Heart right ventricle (tissue), 16 donors: ENCODE measurements at regions not wholly inside any gene's neighbourhood (a gene's known extent, or its start where the extent isn't known, plus 50 kb on each side); places are given as distances from the start of the nearest gene placed in this dataset.

Source experiments
- ATAC-seq, 8 donors: fragments of 200-7000 bp; cut with Tn5 transposase; one replicate each; pipeline ENCODE4 v1.9.1; 2020; ENCODE audit warnings: mild to moderate bottlenecking in 8 of 8, moderate library complexity in 8 of 8, moderate number of reproducible peaks in 1 of 8
- DNase-seq, 2 donors: peaks; one replicate each; pipeline ENCODE4 v3.0.0-alpha.2; 2020
- H3K27ac ChIP-seq, 10 donors: fragments of 200-600 bp; sonication (generic) in 2 of 10; one replicate each; pipeline versions ENCODE4 v1.5.0 to v1.8.0; 2020 to 2022; ENCODE audit warnings: mild to moderate bottlenecking in 3 of 10
- H3K27me3 ChIP-seq, 7 donors: fragments of 200-600 bp; one replicate each; pipeline ENCODE4 v1.8.0; 2021 to 2022; ENCODE audit warnings: mild to moderate bottlenecking in 2 of 7
- H3K36me3 ChIP-seq, 9 donors: fragments of 200-600 bp; sonication (generic) in 1 of 9; one replicate each; pipeline versions ENCODE4 v1.5.0 to v1.8.0; 2020 to 2022; ENCODE audit warnings: mild to moderate bottlenecking in 2 of 9
- H3K4me1 ChIP-seq, 9 donors: fragments of 200-600 bp; sonication (generic) in 1 of 9; one replicate each; pipeline versions ENCODE4 v1.5.0 to v1.8.0; 2020 to 2022; ENCODE audit warnings: mild to moderate bottlenecking in 4 of 9
- H3K4me3 ChIP-seq, 10 donors: fragments of 200-600 bp; sonication (generic) in 2 of 10; one replicate each; pipeline versions ENCODE4 v1.5.0 to v1.8.0; 2020 to 2022; ENCODE audit warnings: mild to moderate bottlenecking in 7 of 10, moderate library complexity in 2 of 10
- H3K9me3 ChIP-seq, 11 donors: fragments of 200-600 bp in 10 of 11; sonication (generic) in 2 of 11; one replicate each; pipeline versions ENCODE4 v1.5.0 to v1.8.0; 2013 to 2022; ENCODE audit warnings: mild to moderate bottlenecking in 2 of 11, control low read depth in 1 of 11, moderate library complexity in 1 of 11
- WGBS, 2 donors: extraction: QIAGEN DNeasy Blood & Tissue Kit; methylation state at CpG; one replicate each; pipeline ENCODE4 v1.1.7; 2013; ENCODE audit warnings: inconsistent platforms in 1 of 2; 5-methylcytosine and 5-hydroxymethylcytosine counted together
- intact Hi-C, 10 donors: fragments of 100-400 bp; cut with DNase I; formaldehyde crosslinking; loops; one replicate each; pipeline versions ENCODE4 v1.11.1 to v1.14.2; 2022
- TF ChIP-seq, protein P1 (sequence below), 9 donors: fragments of 200-600 bp; sonication (generic) in 2 of 9; IDR thresholded peaks; one replicate each; pipeline versions ENCODE4 v1.5.0 to v1.8.0; 2021 to 2022; ENCODE audit warnings: antibody characterized with exemption in 9 of 9, mild to moderate bottlenecking in 5 of 9, moderate library complexity in 1 of 9
- donor health status: Arrhythmogenic right ventricular cardiomyopathy.
- donor health status: ischemic (EF 13 %, LVEDD 7.1; RV severe dilation, severe dysfunction).
- donor health status: healthy with polysubstance abuse.
- donor health status: DM: no; HTN: yes; CAD: no.
- donor health status: DM: no; HTN: no; CAD: no.
- donor health status: ischemic (EF 25% LVEDD 6.9; RV normal size, moderate dysfunction).
- donor health status: ischemic (EF 25% LVEDD 5.7; RV mildly dilated, moderate dysfunction).
- donor health status: healthy.
- donor health status: DM: yes; HTN: yes; CAD: no.
- donor health status: Ischemic cardiomyopathy.
- donor health status: ischemic (EF 35%, LVEDD 5.7; RV mildly dilated, moderate dysfunction).
- donor health status: nonischemic (EF 11% LVEDD 7.7; RV severe dilation, severe dysfunction).
- donor health status: DM: yes; HTN: yes; CAD: no.
- donor health status: PGD.
- donor health status: ischemic (EF 29% LVEDD 5.4; RV normal size, mild dysfunction).
- donor health status: nonischemic (EF 23%, LVEDD 6.1; RV moderate dilation, normal function).

DNA sequence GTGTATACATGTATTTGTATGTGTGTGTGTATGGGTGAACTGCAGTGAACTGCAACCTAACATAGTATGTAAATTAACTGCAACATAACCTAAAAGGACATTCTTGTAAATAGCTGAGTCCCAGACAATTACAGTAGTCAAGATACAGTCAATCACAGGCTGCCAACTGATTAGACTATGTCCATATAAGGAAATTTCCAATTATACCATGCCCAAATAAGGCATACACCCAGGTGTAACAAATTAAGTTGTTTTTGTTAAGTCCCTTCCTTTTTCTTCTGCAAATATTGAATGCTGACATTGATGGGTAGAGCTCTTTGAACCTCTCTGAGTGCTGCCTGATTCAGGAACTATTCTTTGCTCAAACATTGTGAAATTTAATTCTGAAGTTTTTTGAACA lies 594.6 kb upstream of the FAM174A start:
- DNase-seq (no peak), ATAC-seq (no peak)
- Histone ChIP-seq H3K27ac (no peak overlapping the region), H3K36me3 (no peaks in the 10 kb centered on the region), H3K4me1 (no peaks in the 10 kb centered on the region), H3K4me3 (no peak overlapping the region), H3K9me3 (no peaks in the 10 kb centered on the region), H3K27me3 (no peaks in the 10 kb centered on the region)
- intact Hi-C loops: no loop called here
- TF ChIP-seq, protein P1, sequence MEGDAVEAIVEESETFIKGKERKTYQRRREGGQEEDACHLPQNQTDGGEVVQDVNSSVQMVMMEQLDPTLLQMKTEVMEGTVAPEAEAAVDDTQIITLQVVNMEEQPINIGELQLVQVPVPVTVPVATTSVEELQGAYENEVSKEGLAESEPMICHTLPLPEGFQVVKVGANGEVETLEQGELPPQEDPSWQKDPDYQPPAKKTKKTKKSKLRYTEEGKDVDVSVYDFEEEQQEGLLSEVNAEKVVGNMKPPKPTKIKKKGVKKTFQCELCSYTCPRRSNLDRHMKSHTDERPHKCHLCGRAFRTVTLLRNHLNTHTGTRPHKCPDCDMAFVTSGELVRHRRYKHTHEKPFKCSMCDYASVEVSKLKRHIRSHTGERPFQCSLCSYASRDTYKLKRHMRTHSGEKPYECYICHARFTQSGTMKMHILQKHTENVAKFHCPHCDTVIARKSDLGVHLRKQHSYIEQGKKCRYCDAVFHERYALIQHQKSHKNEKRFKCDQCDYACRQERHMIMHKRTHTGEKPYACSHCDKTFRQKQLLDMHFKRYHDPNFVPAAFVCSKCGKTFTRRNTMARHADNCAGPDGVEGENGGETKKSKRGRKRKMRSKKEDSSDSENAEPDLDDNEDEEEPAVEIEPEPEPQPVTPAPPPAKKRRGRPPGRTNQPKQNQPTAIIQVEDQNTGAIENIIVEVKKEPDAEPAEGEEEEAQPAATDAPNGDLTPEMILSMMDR (IDR thresholded peaks at IDR 0.05): no peak

DNA sequence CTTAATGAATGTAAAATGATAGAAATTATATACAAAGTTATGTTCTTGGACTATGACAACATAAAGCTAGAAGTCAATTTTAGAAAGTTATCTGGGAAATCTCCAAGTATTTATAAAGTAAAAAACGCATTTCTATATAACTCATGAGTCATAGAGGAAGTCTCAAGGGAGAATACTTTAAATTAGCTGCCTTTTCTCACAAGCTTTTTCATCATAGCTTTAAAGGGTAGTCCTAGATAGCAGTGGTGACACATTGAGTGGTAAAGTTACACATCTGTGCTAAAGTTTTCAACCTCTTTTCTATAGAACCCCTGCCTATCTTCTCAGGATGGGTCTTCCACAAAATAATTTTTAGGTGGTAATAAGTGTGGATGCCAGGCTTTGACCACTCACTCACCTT lies 598.3 kb upstream of the FAM174A start:
- Histone ChIP-seq H3K36me3 (no peaks in the 10 kb centered on the region), H3K4me3 (no peak overlapping the region), H3K9me3 (no peaks in the 10 kb centered on the region), H3K4me1 (no peaks in the 10 kb centered on the region), H3K27me3 (no peaks in the 10 kb centered on the region), H3K27ac (no peak overlapping the region)
- no peak for ATAC-seq
- WGBS, 2 donors: 10 to 18% methylated on average over 1 of the region's 1 CpG
- intact Hi-C loops: no loop called here
- TF ChIP-seq, protein P1 (IDR thresholded peaks at IDR 0.05): no peak
- no peak for DNase-seq

DNA sequence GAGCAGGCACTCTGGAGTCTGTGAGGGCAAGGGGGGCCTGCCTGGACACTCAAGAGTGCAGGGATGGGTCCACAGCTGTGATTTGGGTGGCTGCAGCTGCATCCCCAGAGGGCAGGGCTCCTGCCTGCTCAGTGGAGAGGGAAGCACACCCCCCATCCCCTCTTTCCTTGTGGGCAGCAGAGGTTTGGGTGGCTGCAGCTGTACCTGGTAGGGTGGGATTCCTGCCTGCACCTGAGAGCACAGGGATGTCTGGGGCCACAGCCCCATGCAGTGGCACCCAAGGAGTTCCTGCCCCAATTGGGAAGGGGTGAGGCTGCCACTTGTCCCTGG lies 605.4 kb upstream of the FAM174A start:
- DNase-seq: no peak
- Histone ChIP-seq H3K27ac (no peak overlapping the region), H3K36me3 (no peaks in the 10 kb centered on the region), H3K27me3 (no peaks in the 10 kb centered on the region), H3K4me3 (no peak overlapping the region), H3K9me3 (peaks cover 0 to 3% (median 0%) of the 10 kb centered on the region in 11 donors), H3K4me1 (no peaks in the 10 kb centered on the region)
- intact Hi-C loops: no loop called here
- no peak for ATAC-seq
- TF ChIP-seq, protein P1 (IDR thresholded peaks at IDR 0.05): no peak

- no peaks in the 10 kb centered on the region for H3K36me3 ChIP-seq
- ATAC-seq: no peak
- DNase-seq: no peak
- no peaks in the 10 kb centered on the region for H3K27me3 ChIP-seq
- no peak overlapping the region for H3K27ac ChIP-seq
- H3K9me3 ChIP-seq: peaks cover 0 to 3% (median 0%) of the 10 kb centered on the region in 11 donors
- WGBS, 2 donors: 86 to 88% methylated on average over 2 of the region's 2 CpGs
- intact Hi-C loops: no loop called here
- H3K4me1 ChIP-seq: no peaks in the 10 kb centered on the region
- TF ChIP-seq, protein P1 (IDR thresholded peaks at IDR 0.05): no peak
- H3K4me3 ChIP-seq: no peak overlapping the region
These were observed 605.9 kb upstream of the FAM174A start for GRCh38 chr5:99929067-99929805.
